ENCODE measurements at regions not wholly inside any gene's neighbourhood (a gene's known extent, or its start where the extent isn't known, plus 50 kb on each side); places are given as distances from the start of the nearest gene placed in this dataset.

DNA sequence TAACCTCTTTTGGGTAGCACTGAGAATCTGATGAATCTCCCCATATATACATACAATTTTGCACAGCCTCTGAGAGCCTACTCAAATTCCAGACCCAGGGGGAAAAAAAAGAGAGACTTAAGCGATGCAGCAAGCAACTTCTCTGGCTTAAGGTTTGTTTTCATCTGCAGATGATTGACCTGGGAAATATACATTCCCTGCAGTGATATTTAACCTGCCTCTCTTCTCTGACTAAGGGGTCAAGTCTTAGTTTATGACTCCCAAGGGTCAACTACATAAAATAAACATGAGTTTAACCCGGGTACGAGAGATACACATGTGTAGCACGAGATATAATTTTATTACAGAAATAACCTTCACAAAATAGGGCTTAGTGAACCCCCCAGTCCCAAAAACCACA is 737.8 kb downstream of the TUSC7 start:
- Histone ChIP-seq H3K4me3 (no peak overlapping the region), H3K36me3 (no peaks in the 10 kb centered on the region), H3K27me3 (no peaks in the 10 kb centered on the region), H3K27ac (no peak overlapping the region), H3K4me1 (no peaks in the 10 kb centered on the region), H3K9me3 (no peaks in the 10 kb centered on the region)
- 22% methylated on average over 4 of the region's 4 CpGs for WGBS (ENCODE audit: insufficient coverage, low coverage, low lambda C conversion rate, missing lambda C conversion rate)
- ATAC-seq: no peak
- TF ChIP-seq, protein P1, sequence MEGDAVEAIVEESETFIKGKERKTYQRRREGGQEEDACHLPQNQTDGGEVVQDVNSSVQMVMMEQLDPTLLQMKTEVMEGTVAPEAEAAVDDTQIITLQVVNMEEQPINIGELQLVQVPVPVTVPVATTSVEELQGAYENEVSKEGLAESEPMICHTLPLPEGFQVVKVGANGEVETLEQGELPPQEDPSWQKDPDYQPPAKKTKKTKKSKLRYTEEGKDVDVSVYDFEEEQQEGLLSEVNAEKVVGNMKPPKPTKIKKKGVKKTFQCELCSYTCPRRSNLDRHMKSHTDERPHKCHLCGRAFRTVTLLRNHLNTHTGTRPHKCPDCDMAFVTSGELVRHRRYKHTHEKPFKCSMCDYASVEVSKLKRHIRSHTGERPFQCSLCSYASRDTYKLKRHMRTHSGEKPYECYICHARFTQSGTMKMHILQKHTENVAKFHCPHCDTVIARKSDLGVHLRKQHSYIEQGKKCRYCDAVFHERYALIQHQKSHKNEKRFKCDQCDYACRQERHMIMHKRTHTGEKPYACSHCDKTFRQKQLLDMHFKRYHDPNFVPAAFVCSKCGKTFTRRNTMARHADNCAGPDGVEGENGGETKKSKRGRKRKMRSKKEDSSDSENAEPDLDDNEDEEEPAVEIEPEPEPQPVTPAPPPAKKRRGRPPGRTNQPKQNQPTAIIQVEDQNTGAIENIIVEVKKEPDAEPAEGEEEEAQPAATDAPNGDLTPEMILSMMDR (IDR thresholded peaks at IDR 0.05): no peak
- TF ChIP-seq POLR2A (IDR thresholded peaks at IDR 0.05): no peak
- intact Hi-C loops (cut with DNase I): no loop called here
- no peak for DNase-seq

DNA sequence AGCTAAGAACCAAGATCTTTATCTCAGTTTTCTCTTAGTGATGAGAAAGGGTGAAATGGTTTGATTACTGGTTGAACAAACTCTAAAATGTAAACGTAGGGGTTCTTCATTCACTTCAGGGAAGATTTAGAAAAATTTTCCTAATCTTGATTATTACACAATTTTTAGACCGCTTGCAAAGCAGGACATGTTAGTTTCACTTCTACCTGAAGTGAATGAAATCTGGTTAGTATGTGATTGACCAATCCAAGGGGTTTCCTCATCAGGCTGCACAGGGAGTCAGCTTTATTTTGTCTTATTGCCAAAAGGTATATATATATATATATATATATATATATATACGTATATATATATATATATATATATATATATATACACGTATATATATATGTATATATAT is 740.4 kb downstream of the TUSC7 start:
- Histone ChIP-seq H3K27ac (no peak overlapping the region), H3K4me1 (no peaks in the 10 kb centered on the region), H3K36me3 (no peaks in the 10 kb centered on the region), H3K27me3 (no peaks in the 10 kb centered on the region), H3K4me3 (no peak overlapping the region), H3K9me3 (no peaks in the 10 kb centered on the region)
- ATAC-seq (no peak), DNase-seq (no peak)
- TF ChIP-seq, protein P1 (IDR thresholded peaks at IDR 0.05): no peak
- no peak for TF ChIP-seq POLR2A (IDR thresholded peaks at IDR 0.05)
- intact Hi-C loops (cut with DNase I): no loop called here
- WGBS (ENCODE audit: insufficient coverage, low coverage, low lambda C conversion rate, missing lambda C conversion rate): 21% methylated on average over 4 of the region's 4 CpGs

GRCh38 chr3:117454254-117454653 is 744.7 kb downstream of the TUSC7 start:
- H3K27me3 ChIP-seq: no peaks in the 10 kb centered on the region
- ATAC-seq (no peak), DNase-seq (no peak)
- 82% methylated on average over 1 of the region's 1 CpG for WGBS (ENCODE audit: insufficient coverage, low coverage, low lambda C conversion rate, missing lambda C conversion rate)
- intact Hi-C loops (cut with DNase I): no loop called here
- no peak overlapping the region for H3K27ac ChIP-seq
- H3K9me3 ChIP-seq: no peaks in the 10 kb centered on the region
- no peak overlapping the region for H3K4me3 ChIP-seq
- H3K4me1 ChIP-seq: no peaks in the 10 kb centered on the region
- TF ChIP-seq, protein P1 (IDR thresholded peaks at IDR 0.05): no peak
- no peak for TF ChIP-seq POLR2A (IDR thresholded peaks at IDR 0.05)
- no peaks in the 10 kb centered on the region for H3K36me3 ChIP-seq

- Histone ChIP-seq H3K4me1 (no peaks in the 10 kb centered on the region), H3K4me3 (no peak overlapping the region), H3K36me3 (no peaks in the 10 kb centered on the region), H3K27me3 (no peaks in the 10 kb centered on the region), H3K27ac (no peak overlapping the region), H3K9me3 (no peaks in the 10 kb centered on the region)
- TF ChIP-seq POLR2A (IDR thresholded peaks at IDR 0.05): no peak
- TF ChIP-seq, protein P1 (IDR thresholded peaks at IDR 0.05): no peak
- intact Hi-C loops (cut with DNase I): no loop called here
- 60% methylated on average over 5 of the region's 5 CpGs for WGBS (ENCODE audit: insufficient coverage, low coverage, low lambda C conversion rate, missing lambda C conversion rate)
- ATAC-seq (no peak), DNase-seq (no peak)
Measured at GRCh38 chr3:117454908-117455307, 745.3 kb downstream of the TUSC7 start.

DNA sequence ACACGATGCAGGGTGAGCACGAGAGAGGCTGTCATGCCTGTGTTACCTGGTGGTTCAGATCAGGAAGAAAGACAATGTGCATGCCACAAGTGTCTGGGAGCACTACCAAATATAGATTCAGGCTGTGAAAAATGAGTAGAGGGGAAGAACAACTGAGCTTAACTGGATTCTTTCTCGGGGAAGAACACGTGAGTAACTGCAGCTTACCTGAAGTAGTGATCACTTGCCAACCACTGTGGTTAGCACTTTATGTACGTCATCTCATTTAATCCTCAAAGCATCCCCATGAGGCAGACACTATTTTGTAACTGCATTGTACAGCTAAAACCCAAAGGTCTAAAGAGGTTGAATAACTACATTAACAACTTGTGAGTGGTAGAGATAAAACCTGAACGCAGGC is 746.2 kb downstream of the TUSC7 start:
- WGBS (ENCODE audit: insufficient coverage, low coverage, low lambda C conversion rate, missing lambda C conversion rate): 63% methylated on average over 6 of the region's 6 CpGs
- H3K4me3 ChIP-seq: no peak overlapping the region
- no peak for DNase-seq
- TF ChIP-seq, protein P1 (IDR thresholded peaks at IDR 0.05): no peak
- TF ChIP-seq POLR2A (IDR thresholded peaks at IDR 0.05): no peak
- no peaks in the 10 kb centered on the region for H3K27me3 ChIP-seq
- H3K4me1 ChIP-seq: no peaks in the 10 kb centered on the region
- H3K27ac ChIP-seq: no peak overlapping the region
- intact Hi-C loops (cut with DNase I): no loop called here
- ATAC-seq: no peak
- no peaks in the 10 kb centered on the region for H3K9me3 ChIP-seq
- no peaks in the 10 kb centered on the region for H3K36me3 ChIP-seq

Measured in right lobe of liver (tissue), 6 donors.